NCI-H187 treated with DMSO at 0.1 percent for 48 hours (cell line): ENCODE measurements at regions not wholly inside any gene's neighbourhood (a gene's known extent, or its start where the extent isn't known, plus 50 kb on each side); places are given as distances from the start of the nearest gene placed in this dataset.

ENCODE experiments used
- DNase-seq: peaks from one replicate; lab custom pipeline; 2025; lab: John Stamatoyannopoulos, UW

- no peak for DNase-seq
Observed at GRCh38 chr2:204274991-204275390, 270.3 kb upstream of the PARD3B start.

DNA sequence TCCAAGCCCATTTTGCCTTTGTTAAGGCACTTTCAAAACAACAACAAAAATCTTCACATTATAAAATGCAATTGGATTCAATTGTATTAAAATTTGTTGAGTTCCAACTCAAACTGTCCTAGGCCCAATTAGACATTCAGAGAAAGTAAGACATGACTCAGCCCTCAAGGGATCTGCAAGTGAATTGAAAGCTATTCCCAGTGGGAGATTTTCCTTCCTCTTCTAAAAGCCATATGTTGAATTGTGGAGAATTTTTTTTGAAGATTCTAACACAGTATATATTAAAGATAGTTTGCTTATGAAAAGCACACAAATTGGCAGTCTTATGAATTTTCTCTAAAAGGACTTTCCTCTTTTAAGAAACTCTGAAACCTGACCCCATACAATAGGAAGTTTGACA, 268.0 kb upstream of the PARD3B start:
- no peak for DNase-seq

- no peak for DNase-seq
Observed at GRCh38 chr2:204278454-204278853, 266.8 kb upstream of the PARD3B start.

- DNase-seq = no peak
Observed at GRCh38 chr2:204279819-204280218, 265.5 kb upstream of the PARD3B start.

DNA sequence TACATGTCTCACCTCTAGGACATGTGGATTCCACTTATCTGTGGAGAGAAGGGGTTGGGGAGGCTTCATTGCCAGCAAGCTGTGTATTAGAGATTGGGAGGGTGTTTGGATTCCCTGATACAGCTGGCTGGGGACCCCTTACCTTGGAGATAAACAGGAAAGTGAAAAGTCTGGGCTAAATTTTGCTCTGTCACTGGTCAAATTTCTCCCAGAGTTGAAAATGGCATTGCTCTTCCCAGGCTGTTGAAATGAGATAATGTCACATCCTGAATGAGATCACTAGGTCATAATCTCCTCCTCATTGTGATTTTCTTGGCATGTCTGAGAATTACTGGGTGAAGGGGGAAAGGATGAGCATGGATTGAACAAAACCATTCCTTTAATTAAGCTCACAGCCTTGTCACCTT, 265.0 kb upstream of the PARD3B start:
- no peak for DNase-seq

DNA sequence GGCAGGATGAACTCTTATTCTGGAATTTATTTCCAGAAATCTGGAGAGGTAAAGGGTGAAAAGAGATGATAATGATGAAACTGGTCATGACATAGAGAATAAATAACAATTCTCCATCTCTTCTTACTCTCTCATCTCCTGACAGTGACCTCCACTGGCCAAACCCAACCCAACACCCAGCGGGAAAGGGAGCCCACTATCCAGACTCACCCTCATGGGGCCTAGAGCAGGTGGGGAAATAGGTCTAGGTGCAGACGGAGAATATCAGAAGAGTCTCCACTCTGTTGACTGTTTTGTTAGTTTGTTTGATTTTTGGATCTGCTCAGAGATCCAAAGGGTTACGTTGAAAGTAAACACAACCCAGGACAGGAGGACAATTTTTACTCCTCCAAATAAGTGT, 263.2 kb upstream of the PARD3B start:
- DNase-seq = no peak

- no peak for DNase-seq
Observed at GRCh38 chr2:204282525-204282924, 262.8 kb upstream of the PARD3B start.

DNA sequence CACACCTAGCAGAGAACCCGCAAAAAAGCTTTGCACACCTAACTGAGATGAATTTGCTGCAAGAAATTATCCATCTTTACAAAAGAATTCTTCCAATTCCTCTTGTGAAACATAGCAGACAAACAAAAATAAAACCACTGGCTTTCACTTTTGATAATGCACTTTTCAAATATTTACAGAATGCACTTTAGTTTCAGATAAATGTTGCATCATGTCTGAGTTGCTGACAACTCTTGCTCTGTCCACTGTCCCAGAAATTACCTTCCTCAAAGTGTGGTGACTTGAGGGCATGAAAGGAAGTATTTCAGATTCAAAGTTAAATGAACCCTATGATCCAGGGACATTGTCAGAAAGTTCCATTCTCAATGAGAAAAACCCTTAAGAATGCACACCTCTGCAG, 256.2 kb upstream of the PARD3B start:
- no peak for DNase-seq

DNA sequence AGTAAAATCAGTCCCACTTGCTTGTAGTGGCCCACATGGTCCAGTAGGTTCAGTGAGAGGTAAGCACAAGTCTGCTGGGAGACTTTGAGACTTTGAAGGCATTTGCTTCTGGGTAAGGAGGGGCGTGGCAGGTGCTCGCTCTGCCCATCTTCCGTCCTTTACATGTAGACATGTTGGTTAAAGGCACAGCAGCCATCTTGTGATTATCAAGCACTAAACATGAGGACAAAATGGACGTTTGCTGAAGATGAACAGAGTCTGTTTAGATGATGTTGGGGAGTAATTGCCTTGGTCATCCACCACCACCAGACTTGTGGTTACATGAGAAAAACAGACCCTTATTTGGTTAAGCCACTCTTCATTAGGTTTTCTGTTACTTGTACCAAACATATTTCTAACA, 252.8 kb upstream of the PARD3B start:
- no peak for DNase-seq

DNA sequence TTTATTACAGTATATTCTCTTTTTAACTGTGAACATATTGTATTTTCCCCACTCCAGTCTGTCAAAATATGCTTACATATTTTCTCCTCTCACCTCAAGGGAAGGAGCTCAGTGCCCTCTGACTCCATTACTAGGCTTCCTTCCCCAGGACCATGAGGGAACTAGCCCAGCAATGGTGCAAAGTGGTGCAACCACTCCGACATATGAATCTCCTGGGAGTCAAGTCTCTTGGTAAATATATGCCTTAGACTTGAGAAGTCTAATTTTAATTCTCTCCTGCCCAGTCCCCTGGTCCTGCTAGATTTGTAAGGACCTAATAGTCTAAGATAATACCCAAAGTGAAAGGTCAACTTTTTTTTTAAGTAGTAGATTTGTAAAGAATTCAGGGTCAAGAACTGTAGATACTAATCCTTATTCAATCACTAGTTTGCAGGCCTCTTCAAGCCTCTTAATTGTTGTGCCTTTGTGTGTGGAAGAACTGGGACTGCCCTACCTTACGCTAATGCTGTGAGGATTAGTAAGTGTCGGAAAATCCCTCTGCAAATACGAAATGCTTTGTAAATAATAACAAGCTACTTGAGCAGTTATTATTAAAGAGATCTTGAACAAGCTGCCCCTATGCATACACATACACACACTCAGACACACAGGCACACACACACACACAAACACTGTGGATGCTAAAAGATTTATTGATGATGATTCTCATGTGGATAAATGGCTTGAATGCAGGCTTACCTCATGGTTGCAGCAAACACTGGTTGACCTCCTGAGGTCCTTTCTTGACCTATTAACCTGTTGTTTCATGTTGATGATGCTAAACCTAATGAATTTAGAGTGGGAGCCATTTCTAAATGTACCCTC, 251.2 kb upstream of the PARD3B start:
- DNase-seq = no peak

- no peak for DNase-seq
Observed at GRCh38 chr2:204298404-204298803, 246.9 kb upstream of the PARD3B start.

GRCh38 chr2:204299766-204300165, 245.5 kb upstream of the PARD3B start:
- no peak for DNase-seq

DNA sequence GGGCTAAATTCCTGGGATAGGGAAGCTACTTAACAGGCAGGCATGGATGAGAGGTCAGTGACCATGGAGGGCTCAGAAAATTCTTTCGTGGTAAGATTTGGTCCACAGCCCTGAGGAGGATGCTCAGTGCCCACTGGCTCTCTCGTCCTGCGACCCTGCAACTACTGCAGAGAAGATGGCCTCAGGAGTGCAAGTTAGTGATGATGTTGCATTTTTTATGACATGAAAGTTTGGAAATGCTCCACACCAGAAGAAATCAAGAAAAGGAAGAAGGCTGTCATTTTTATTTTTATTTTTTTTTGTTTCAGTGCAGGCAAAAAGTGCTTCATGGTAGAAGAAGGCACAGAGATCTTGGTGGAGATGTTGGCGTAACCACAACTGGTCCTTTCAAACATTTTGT, 238.6 kb upstream of the PARD3B start:
- DNase-seq = no peak

- no peak for DNase-seq
Observed at GRCh38 chr2:204312105-204312504, 233.2 kb upstream of the PARD3B start.

DNA sequence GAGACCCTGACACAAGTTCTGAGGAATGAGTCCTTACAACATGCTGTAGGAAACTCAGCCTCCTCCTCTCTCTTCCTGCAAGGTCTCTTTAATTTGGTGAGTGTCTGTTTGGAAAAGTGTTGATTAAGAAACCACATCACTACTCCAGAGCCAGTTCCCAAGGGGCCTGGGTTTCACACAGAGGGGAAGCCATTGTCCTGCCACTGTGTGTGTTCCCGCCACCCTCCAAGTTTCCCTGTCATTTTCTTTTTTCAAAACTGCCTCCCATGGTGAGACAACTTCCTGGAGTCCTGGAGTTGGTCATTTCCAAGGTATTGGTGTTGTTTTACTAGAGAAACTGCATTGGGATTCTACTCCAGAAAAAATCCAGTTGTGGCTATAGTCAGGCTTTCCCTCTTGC, 232.0 kb upstream of the PARD3B start:
- no peak for DNase-seq

DNA sequence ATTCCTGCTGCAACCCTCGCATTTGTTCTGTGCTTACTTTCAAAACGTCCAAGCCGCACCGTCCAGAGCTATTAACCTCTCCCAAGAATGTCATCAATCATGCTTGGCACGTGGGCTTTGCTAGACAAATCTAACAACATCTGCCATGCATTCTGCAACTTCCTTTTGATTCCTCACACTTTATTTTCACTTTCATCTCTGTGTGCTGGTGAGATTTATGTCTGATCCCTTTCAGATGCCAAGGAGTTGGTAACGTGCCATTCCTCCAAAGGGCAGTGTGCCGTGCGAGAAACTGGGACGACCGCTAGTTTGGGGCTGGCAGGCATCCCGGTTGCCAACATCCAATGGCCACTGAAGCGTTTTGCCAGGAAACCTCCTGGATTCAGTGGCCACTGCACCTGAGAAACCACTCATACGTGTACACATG, 230.0 kb upstream of the PARD3B start:
- no peak for DNase-seq

GRCh38 chr2:204317640-204318039, 227.6 kb upstream of the PARD3B start:
- DNase-seq = no peak

- DNase-seq = no peak
Observed at GRCh38 chr2:204321027-204321800, 224.1 kb upstream of the PARD3B start.

- no peak for DNase-seq
Observed at GRCh38 chr2:204321910-204322751, 223.1 kb upstream of the PARD3B start.

- peak; percentile 10 for DNase-seq
Observed at GRCh38 chr2:204325468-204325867, 219.8 kb upstream of the PARD3B start.

DNA sequence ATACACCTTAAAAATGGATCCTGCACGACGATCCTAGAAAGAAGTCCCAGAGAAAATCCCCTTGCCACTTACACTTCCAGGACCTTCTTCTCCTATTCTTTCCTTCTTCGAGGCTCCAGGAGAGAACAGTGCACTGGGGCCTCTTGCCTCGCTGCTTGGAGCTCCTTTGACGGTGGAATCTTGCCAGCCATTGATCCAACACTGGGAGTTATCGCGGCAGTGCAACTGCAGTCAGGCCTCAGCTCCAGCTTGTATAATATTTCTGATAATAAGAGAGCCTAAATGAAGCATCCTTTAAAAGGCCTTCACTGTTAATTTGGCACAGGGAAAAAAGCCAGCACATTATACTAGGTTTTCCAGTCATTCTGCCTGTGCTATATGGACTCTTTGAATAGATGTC, 216.9 kb upstream of the PARD3B start:
- no peak for DNase-seq

DNA sequence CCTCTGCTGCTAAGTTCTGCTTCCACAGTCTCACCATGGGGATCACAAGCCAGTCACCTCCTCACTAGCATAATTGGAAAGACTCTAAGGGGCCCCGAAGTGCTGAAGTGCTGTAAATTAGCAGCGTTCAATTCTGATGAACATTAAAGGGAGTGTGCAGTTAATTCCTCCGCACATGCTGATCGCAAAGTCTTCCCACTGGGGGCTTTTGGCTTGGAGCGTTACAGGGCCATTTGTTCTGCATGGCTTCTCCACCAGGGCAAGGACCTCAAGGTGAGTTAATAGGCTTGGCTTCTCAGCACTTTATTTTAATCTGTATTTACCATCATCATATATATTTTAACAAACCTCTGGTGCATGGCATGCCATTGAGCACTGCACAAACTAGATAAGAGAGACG, 216.3 kb upstream of the PARD3B start:
- DNase-seq = no peak
